Endodermal cell (in vitro differentiated cells): ENCODE measurements at regions not wholly inside any gene's neighbourhood (a gene's known extent, or its start where the extent isn't known, plus 50 kb on each side); places are given as distances from the start of the nearest gene placed in this dataset.

Source experiments
- DNase-seq: peaks from one replicate; pipeline ENCODE4 v3.0.0-alpha.2; 2017
- H3K27ac ChIP-seq: 2 replicates; pipeline ENCODE4 v1.5.1; 2013; ENCODE audit warnings: mild to moderate bottlenecking, low read depth, low read length, moderate library complexity
- H3K27me3 ChIP-seq: 2 replicates; pipeline ENCODE4 v1.6.1; 2013; ENCODE audit warnings: mild to moderate bottlenecking, low read length, moderate library complexity; ENCODE audit not compliant: insufficient read depth, control insufficient read depth, poor library complexity, severe bottlenecking
- H3K36me3 ChIP-seq: 2 replicates; pipeline ENCODE4 v1.7.0; 2013; ENCODE audit warnings: mild to moderate bottlenecking, low read length, moderate library complexity; ENCODE audit not compliant: control insufficient read depth, insufficient read depth
- H3K4me1 ChIP-seq: one replicate; pipeline ENCODE4 v1.7.0; 2013; ENCODE audit warnings: low read length; ENCODE audit not compliant: control insufficient read depth, insufficient read depth
- H3K4me3 ChIP-seq: 2 replicates; pipeline ENCODE4 v1.5.1; 2013; ENCODE audit warnings: mild to moderate bottlenecking, low read length, moderate library complexity
- H3K9ac ChIP-seq: 2 replicates; pipeline ENCODE4 v1.6.1; 2013; ENCODE audit warnings: mild to moderate bottlenecking, low read length, moderate library complexity; ENCODE audit not compliant: poor library complexity, severe bottlenecking; ENCODE audit errors: extremely low read depth
- H3K9me3 ChIP-seq: 2 replicates; pipeline ENCODE4 v1.6.1; 2013; ENCODE audit warnings: mild to moderate bottlenecking, low read length, moderate library complexity; ENCODE audit not compliant: control insufficient read depth
- H3K27ac Mint-ChIP-seq: 2 replicates; pipeline ENCODE4 v1.8.0; 2020; ENCODE audit warnings: mixed read lengths
- H3K27me3 Mint-ChIP-seq: 2 replicates; pipeline ENCODE4 v1.8.0; 2021; ENCODE audit warnings: mild to moderate bottlenecking, mixed read lengths; ENCODE audit not compliant: insufficient read depth
- H3K36me3 Mint-ChIP-seq: 2 replicates; pipeline ENCODE4 v1.8.0; 2020; ENCODE audit warnings: low read depth, mixed read lengths
- H3K4me1 Mint-ChIP-seq: 2 replicates; pipeline ENCODE4 v1.8.0; 2020; ENCODE audit warnings: mixed read lengths
- H3K4me3 Mint-ChIP-seq: 2 replicates; pipeline ENCODE4 v1.8.0; 2020; ENCODE audit warnings: mild to moderate bottlenecking, moderate library complexity, mixed read lengths
- H3K9me3 Mint-ChIP-seq: 2 replicates; pipeline ENCODE4 v1.8.0; 2020; ENCODE audit warnings: mild to moderate bottlenecking, mixed read lengths
- WGBS, 2 experiments: methylation state at CpG; one replicate each; pipeline versions ENCODE4 v1.1.5 to v1.1.7; 2013; ENCODE audit warnings: missing lambda C conversion rate in 2 of 2, mixed read lengths in 1 of 2; ENCODE audit not compliant: insufficient coverage in 1 of 2, insufficient read length in 1 of 2; 5-methylcytosine and 5-hydroxymethylcytosine counted together
- TF ChIP-seq, protein P1 (sequence below): fragments of 200-600 bp; sonication (generic); conservative IDR thresholded peaks from 2 replicates; pipeline ENCODE4 v1.5.0; 2021; ENCODE audit warnings: antibody characterized with exemption, mild to moderate bottlenecking

DNA sequence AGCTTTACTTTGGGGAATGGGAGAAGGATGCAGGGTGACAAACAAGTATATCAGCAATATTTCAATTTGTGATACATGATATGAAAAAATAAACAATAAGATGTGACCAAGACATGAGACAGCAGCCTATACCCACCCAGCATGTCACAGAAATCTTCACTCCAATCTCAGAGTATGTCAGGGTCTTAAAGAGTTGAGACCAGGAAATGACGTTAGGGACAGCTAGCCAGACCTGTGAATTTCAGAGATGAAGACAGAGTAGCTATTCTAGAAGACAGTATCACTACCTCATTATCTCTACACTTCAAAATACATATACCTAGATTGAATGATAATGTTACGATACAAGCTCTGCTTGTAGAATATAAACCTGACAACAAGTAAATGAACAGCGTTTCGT lies 282.8 kb downstream of the ZEB2 start:
- Histone ChIP-seq H3K27me3 (no peaks in the 10 kb centered on the region), H3K9ac (no peak overlapping the region), H3K9me3 (no peaks in the 10 kb centered on the region), H3K27ac (no peak overlapping the region), H3K36me3 (no peaks in the 10 kb centered on the region), H3K4me3 (no peak overlapping the region), H3K4me1 (no peaks in the 10 kb centered on the region)
- H3K4me1 Mint-ChIP-seq, result peaks cover 18% of the 10 kb centered on the region
- TF ChIP-seq, protein P1, sequence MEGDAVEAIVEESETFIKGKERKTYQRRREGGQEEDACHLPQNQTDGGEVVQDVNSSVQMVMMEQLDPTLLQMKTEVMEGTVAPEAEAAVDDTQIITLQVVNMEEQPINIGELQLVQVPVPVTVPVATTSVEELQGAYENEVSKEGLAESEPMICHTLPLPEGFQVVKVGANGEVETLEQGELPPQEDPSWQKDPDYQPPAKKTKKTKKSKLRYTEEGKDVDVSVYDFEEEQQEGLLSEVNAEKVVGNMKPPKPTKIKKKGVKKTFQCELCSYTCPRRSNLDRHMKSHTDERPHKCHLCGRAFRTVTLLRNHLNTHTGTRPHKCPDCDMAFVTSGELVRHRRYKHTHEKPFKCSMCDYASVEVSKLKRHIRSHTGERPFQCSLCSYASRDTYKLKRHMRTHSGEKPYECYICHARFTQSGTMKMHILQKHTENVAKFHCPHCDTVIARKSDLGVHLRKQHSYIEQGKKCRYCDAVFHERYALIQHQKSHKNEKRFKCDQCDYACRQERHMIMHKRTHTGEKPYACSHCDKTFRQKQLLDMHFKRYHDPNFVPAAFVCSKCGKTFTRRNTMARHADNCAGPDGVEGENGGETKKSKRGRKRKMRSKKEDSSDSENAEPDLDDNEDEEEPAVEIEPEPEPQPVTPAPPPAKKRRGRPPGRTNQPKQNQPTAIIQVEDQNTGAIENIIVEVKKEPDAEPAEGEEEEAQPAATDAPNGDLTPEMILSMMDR, result no peak
- no peaks in the 10 kb centered on the region for H3K27me3 Mint-ChIP-seq
- no peak overlapping the region for H3K27ac Mint-ChIP-seq
- H3K36me3 Mint-ChIP-seq, result no peaks in the 10 kb centered on the region
- WGBS, 2 experiments, result 98 to 100% methylated on average over 3 to 4 of the region's 4 CpGs
- no peaks in the 10 kb centered on the region for H3K9me3 Mint-ChIP-seq
- no peak for DNase-seq
- no peak overlapping the region for H3K4me3 Mint-ChIP-seq

DNA sequence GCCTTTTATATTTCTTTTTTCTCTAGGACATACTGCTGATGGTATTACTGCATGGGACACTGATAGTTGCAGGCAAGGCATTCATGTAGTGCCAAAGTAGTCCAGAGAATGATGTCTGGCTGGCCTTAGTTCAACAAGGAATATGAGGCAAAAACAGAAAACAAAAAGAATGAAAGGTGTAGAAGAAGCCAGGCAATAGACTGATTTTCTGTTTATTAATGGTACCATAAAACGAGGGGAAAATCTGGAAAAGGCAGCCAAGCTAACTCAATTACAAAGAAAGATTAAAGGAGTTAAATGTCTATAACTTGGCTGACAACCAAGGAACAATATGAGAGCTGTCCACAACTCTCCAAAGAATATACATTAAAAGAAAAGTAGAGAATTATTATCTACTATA lies 284.9 kb downstream of the ZEB2 start:
- 95 to 100% methylated on average over 1 of the region's 1 CpG for WGBS, 2 experiments

DNA sequence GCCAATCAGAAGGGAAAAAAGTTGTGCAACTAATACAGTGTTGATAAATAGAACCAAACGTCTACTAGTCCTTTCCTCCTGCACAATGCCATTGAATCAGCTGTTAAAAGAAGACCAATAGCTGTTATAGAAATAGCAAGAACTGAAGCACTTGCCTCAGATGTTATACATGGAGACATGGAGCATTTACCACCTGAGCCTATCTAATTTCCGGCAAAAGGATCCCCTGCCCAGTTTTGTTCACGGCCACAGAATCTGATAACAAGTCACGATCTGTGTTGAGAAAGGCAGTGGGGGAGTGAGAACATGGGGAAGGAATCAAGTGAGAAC lies 285.4 kb downstream of the ZEB2 start:
- no peaks in the 10 kb centered on the region for H3K9me3 Mint-ChIP-seq
- no peaks in the 10 kb centered on the region for H3K27me3 ChIP-seq
- DNase-seq, result no peak
- H3K27me3 Mint-ChIP-seq, result no peaks in the 10 kb centered on the region
- no peaks in the 10 kb centered on the region for H3K9me3 ChIP-seq
- peaks cover 14% of the 10 kb centered on the region for H3K4me1 Mint-ChIP-seq
- 83 to 88% methylated on average over 1 to 4 of the region's 4 CpGs for WGBS, 2 experiments
- no peaks in the 10 kb centered on the region for H3K36me3 Mint-ChIP-seq
- H3K36me3 ChIP-seq, result no peaks in the 10 kb centered on the region
- H3K27ac Mint-ChIP-seq, result no peak overlapping the region
- TF ChIP-seq, protein P1, result no peak
- H3K4me1 ChIP-seq, result peaks cover 3% of the 10 kb centered on the region
- no peak overlapping the region for H3K27ac ChIP-seq
- H3K9ac ChIP-seq, result no peak overlapping the region
- no peak overlapping the region for H3K4me3 ChIP-seq
- H3K4me3 Mint-ChIP-seq, result no peak overlapping the region

More for the DNA sequence above, 284.9 kb downstream of the ZEB2 start:
- H3K4me3 ChIP-seq, result no peak overlapping the region
- no peaks in the 10 kb centered on the region for H3K9me3 Mint-ChIP-seq
- no peaks in the 10 kb centered on the region for H3K9me3 ChIP-seq
- H3K27ac ChIP-seq, result no peak overlapping the region
- H3K4me3 Mint-ChIP-seq, result no peak overlapping the region
- peaks cover 3% of the 10 kb centered on the region for H3K4me1 ChIP-seq
- no peak overlapping the region for H3K9ac ChIP-seq
- H3K27me3 ChIP-seq, result no peaks in the 10 kb centered on the region
- peaks cover 18% of the 10 kb centered on the region for H3K4me1 Mint-ChIP-seq
- DNase-seq, result no peak
- no peak overlapping the region for H3K27ac Mint-ChIP-seq
- no peaks in the 10 kb centered on the region for H3K27me3 Mint-ChIP-seq
- no peaks in the 10 kb centered on the region for H3K36me3 ChIP-seq
- no peaks in the 10 kb centered on the region for H3K36me3 Mint-ChIP-seq
- TF ChIP-seq, protein P1, result no peak
